CD4-positive, CD25-positive, alpha-beta regulatory T cell (primary cell): ENCODE measurements at regions not wholly inside any gene's neighbourhood (a gene's known extent, or its start where the extent isn't known, plus 50 kb on each side); places are given as distances from the start of the nearest gene placed in this dataset.
A peak's percentile ranks its signal among the peaks of the same experiment; 100 is the strongest.

Source experiments
- ATAC-seq, 2 donors: fragments of 150-1000 bp; cut with Tn5 transposase; one replicate each; pipeline ENCODE4 v1.10.0; 2021; ENCODE audit warnings: low read depth in 2 of 2, moderate number of reproducible peaks in 2 of 2, moderate library complexity in 1 of 2
- DNase-seq, 3 donors: peaks; one replicate each; pipeline versions ENCODE4 v3.0.0 to v3.0.0-alpha.2; 2012 to 2022; ENCODE audit warnings: mixed read lengths in 1 of 3
- H3K27ac ChIP-seq: one replicate; pipeline ENCODE4 v1.7.0; 2013; ENCODE audit warnings: mild to moderate bottlenecking, low read length; ENCODE audit not compliant: insufficient read depth, poor library complexity, severe bottlenecking
- H3K27me3 ChIP-seq: one replicate; pipeline ENCODE4 v1.7.0; 2013; ENCODE audit warnings: low read length; ENCODE audit not compliant: control insufficient read depth, insufficient read depth
- H3K36me3 ChIP-seq: one replicate; pipeline ENCODE4 v1.7.0; 2013; ENCODE audit warnings: mild to moderate bottlenecking, low read length, moderate library complexity; ENCODE audit not compliant: control insufficient read depth, insufficient read depth
- H3K4me1 ChIP-seq: 2 replicates; pipeline ENCODE4 v1.7.0; 2013; ENCODE audit warnings: mild to moderate bottlenecking, low read length; ENCODE audit not compliant: insufficient read depth, control insufficient read depth, poor library complexity, severe bottlenecking
- H3K4me3 ChIP-seq: one replicate; pipeline ENCODE4 v1.7.0; 2013; ENCODE audit warnings: low read depth, mild to moderate bottlenecking, low read length, moderate library complexity
- H3K9me3 ChIP-seq, 2 experiments: 1 replicate in 1 of 2; 2 replicates in 1 of 2; pipeline ENCODE4 v1.7.0; 2013; ENCODE audit warnings: low read length in 2 of 2, mild to moderate bottlenecking in 1 of 2, moderate library complexity in 1 of 2; ENCODE audit not compliant: control insufficient read depth in 2 of 2
- H3K27ac Mint-ChIP-seq, 3 donors: one replicate each; pipeline ENCODE4 v1.8.0; 2020 to 2022; ENCODE audit warnings: mild to moderate bottlenecking in 3 of 3, mixed read lengths in 3 of 3, moderate library complexity in 2 of 3
- H3K27me3 Mint-ChIP-seq: one replicate; pipeline ENCODE4 v1.8.0; 2022; ENCODE audit warnings: mild to moderate bottlenecking, mixed read lengths
- H3K36me3 Mint-ChIP-seq: one replicate; pipeline ENCODE4 v1.8.0; 2020; ENCODE audit warnings: mixed read lengths
- H3K4me1 Mint-ChIP-seq, 4 donors: one replicate each; pipeline ENCODE4 v1.8.0; 2020 to 2022; ENCODE audit warnings: mixed read lengths in 4 of 4, mild to moderate bottlenecking in 1 of 4
- H3K4me3 Mint-ChIP-seq, 4 donors: one replicate each; pipeline ENCODE4 v1.8.0; 2020 to 2022; ENCODE audit warnings: mild to moderate bottlenecking in 4 of 4, mixed read lengths in 4 of 4, moderate library complexity in 3 of 4
- H3K9me3 Mint-ChIP-seq, 7 donors: one replicate each; pipeline ENCODE4 v1.8.0; 2020 to 2022; ENCODE audit warnings: mixed read lengths in 7 of 7, mild to moderate bottlenecking in 3 of 7, moderate library complexity in 2 of 7

- Histone ChIP-seq H3K36me3 (no peaks in the 10 kb centered on the region), H3K4me1 (no peaks in the 10 kb centered on the region), H3K27ac (no peak overlapping the region), H3K4me3 (no peak overlapping the region), H3K9me3 (no peaks in the 10 kb centered on the region), H3K27me3 (peaks cover 4% of the 10 kb centered on the region)
- Mint-ChIP-seq H3K9me3 (no peaks in the 10 kb centered on the region), H3K36me3 (no peaks in the 10 kb centered on the region), H3K4me1 (no peaks in the 10 kb centered on the region), H3K27ac (no peak overlapping the region), H3K4me3 (no peak overlapping the region), H3K27me3 (peaks cover 23% of the 10 kb centered on the region)
- DNase-seq (no peak), ATAC-seq (no peak)
Measured at GRCh38 chr1:244118109-244118761, 67.2 kb downstream of the ZBTB18 start.

GRCh38 chr1:244128591-244129383 is 77.7 kb downstream of the ZBTB18 start:
- Mint-ChIP-seq H3K9me3 (peaks cover 0 to 8% (median 2%) of the 10 kb centered on the region in 7 donors), H3K27ac (no peak overlapping the region), H3K27me3 (peaks cover 20% of the 10 kb centered on the region), H3K4me1 (peaks cover 0 to 2% (median 0%) of the 10 kb centered on the region in 4 donors), H3K4me3 (no peak overlapping the region), H3K36me3 (no peaks in the 10 kb centered on the region)
- Histone ChIP-seq H3K4me3 (no peak overlapping the region), H3K27ac (no peak overlapping the region), H3K4me1 (no peaks in the 10 kb centered on the region), H3K27me3 (peaks cover 8% of the 10 kb centered on the region), H3K36me3 (no peaks in the 10 kb centered on the region), H3K9me3 (no peaks in the 10 kb centered on the region)
- DNase-seq (no peak), ATAC-seq (no peak)

GRCh38 chr1:244137276-244137675 is 86.2 kb downstream of the ZBTB18 start:
- Histone ChIP-seq H3K9me3 (no peaks in the 10 kb centered on the region), H3K4me3 (peak overlapping the region; percentile 62), H3K27me3 (peaks cover 15% of the 10 kb centered on the region), H3K36me3 (no peaks in the 10 kb centered on the region), H3K4me1 (no peaks in the 10 kb centered on the region), H3K27ac (no peak overlapping the region)
- Mint-ChIP-seq H3K27ac (no peak overlapping the region), H3K4me3 (peak overlapping the region in 1 of 4 donors; percentile 57), H3K9me3 (peaks cover 0 to 2% (median 0%) of the 10 kb centered on the region in 7 donors), H3K4me1 (peaks cover 0 to 7% (median 2%) of the 10 kb centered on the region in 4 donors), H3K27me3 (peaks cover 26% of the 10 kb centered on the region), H3K36me3 (peaks cover 4% of the 10 kb centered on the region)
- ATAC-seq = no peak
- no peak for DNase-seq

- Histone ChIP-seq H3K4me3 (peak overlapping the region; percentile 62), H3K4me1 (no peaks in the 10 kb centered on the region), H3K27me3 (peaks cover 15% of the 10 kb centered on the region), H3K9me3 (no peaks in the 10 kb centered on the region), H3K27ac (no peak overlapping the region), H3K36me3 (no peaks in the 10 kb centered on the region)
- Mint-ChIP-seq H3K27ac (no peak overlapping the region), H3K9me3 (peaks cover 0 to 2% (median 0%) of the 10 kb centered on the region in 7 donors), H3K36me3 (peaks cover 4% of the 10 kb centered on the region), H3K4me1 (peaks cover 0 to 7% (median 2%) of the 10 kb centered on the region in 4 donors), H3K27me3 (peaks cover 21% of the 10 kb centered on the region), H3K4me3 (peak overlapping the region in 1 of 4 donors; percentile 57)
- DNase-seq = peak in 1 of 3 donors; percentile 29
- no peak for ATAC-seq
Measured at GRCh38 chr1:244137725-244138124, 86.6 kb downstream of the ZBTB18 start.

- H3K27ac Mint-ChIP-seq = no peak overlapping the region
- Histone ChIP-seq H3K36me3 (no peaks in the 10 kb centered on the region), H3K9me3 (no peaks in the 10 kb centered on the region), H3K27me3 (peaks cover 15% of the 10 kb centered on the region), H3K4me3 (no peak overlapping the region), H3K27ac (no peak overlapping the region), H3K4me1 (no peaks in the 10 kb centered on the region)
- ATAC-seq = no peak
- H3K9me3 Mint-ChIP-seq = peaks cover 0 to 2% (median 0%) of the 10 kb centered on the region in 7 donors
- no peak overlapping the region for H3K4me3 Mint-ChIP-seq
- peaks cover 19% of the 10 kb centered on the region for H3K27me3 Mint-ChIP-seq
- H3K36me3 Mint-ChIP-seq = peaks cover 4% of the 10 kb centered on the region
- DNase-seq = no peak
- peaks cover 0 to 7% (median 2%) of the 10 kb centered on the region in 4 donors for H3K4me1 Mint-ChIP-seq
Measured at GRCh38 chr1:244138399-244138798, 87.3 kb downstream of the ZBTB18 start.

- no peaks in the 10 kb centered on the region for H3K4me1 ChIP-seq
- peaks cover 15% of the 10 kb centered on the region for H3K27me3 Mint-ChIP-seq
- no peak overlapping the region for H3K4me3 Mint-ChIP-seq
Measured at GRCh38 chr1:244139655-244140054, 88.6 kb downstream of the ZBTB18 start.

GRCh38 chr1:244140420-244140819 is 89.3 kb downstream of the ZBTB18 start:
- ATAC-seq (no peak), DNase-seq (no peak)
- Histone ChIP-seq H3K4me1 (no peaks in the 10 kb centered on the region), H3K27ac (no peak overlapping the region), H3K36me3 (no peaks in the 10 kb centered on the region), H3K9me3 (no peaks in the 10 kb centered on the region), H3K27me3 (peaks cover 12% of the 10 kb centered on the region), H3K4me3 (no peak overlapping the region)
- peaks cover 4% of the 10 kb centered on the region for H3K36me3 Mint-ChIP-seq
- H3K4me1 Mint-ChIP-seq = peaks cover 0 to 7% (median 2%) of the 10 kb centered on the region in 4 donors
- H3K27ac Mint-ChIP-seq = peak overlapping the region in 1 of 3 donors; percentile 15
- H3K9me3 Mint-ChIP-seq = peaks cover 0 to 2% (median 0%) of the 10 kb centered on the region in 7 donors
- peaks cover 13% of the 10 kb centered on the region for H3K27me3 Mint-ChIP-seq
- H3K4me3 Mint-ChIP-seq = no peak overlapping the region

More at GRCh38 chr1:244139655-244140054, 88.6 kb downstream of the ZBTB18 start:
- H3K9me3 ChIP-seq = no peaks in the 10 kb centered on the region
- Mint-ChIP-seq H3K9me3 (peaks cover 0 to 2% (median 0%) of the 10 kb centered on the region in 7 donors), H3K27ac (no peak overlapping the region), H3K4me1 (peaks cover 0 to 7% (median 2%) of the 10 kb centered on the region in 4 donors), H3K36me3 (peaks cover 4% of the 10 kb centered on the region)
- H3K27me3 ChIP-seq = peaks cover 12% of the 10 kb centered on the region
- ATAC-seq (no peak), DNase-seq (no peak)
- H3K4me3 ChIP-seq = no peak overlapping the region
- no peak overlapping the region for H3K27ac ChIP-seq
- H3K36me3 ChIP-seq = no peaks in the 10 kb centered on the region
